HepG2 (cell line): ENCODE measurements at regions not wholly inside any gene's neighbourhood (a gene's known extent, or its start where the extent isn't known, plus 50 kb on each side); places are given as distances from the start of the nearest gene placed in this dataset.

Experiments used
- ATAC-seq: fragments of 200-7000 bp; cut with Tn5 transposase; 3 replicates; pipeline ENCODE4 v1.9.1; 2020; ENCODE audit warnings: mild to moderate bottlenecking, moderate library complexity
- BruUV-seq: library from RNA; stranded (reverse); fragments of 400-500 nt; replicated peaks from 2 replicates; lab custom pipeline; 2021; lab: Mats Ljungman, UMichigan
- CTCF ChIA-PET: fragments of 300-600 bp; formaldehyde crosslinking; extraction: SDS; loops from one replicate; lab custom pipeline; 2021; ENCODE audit warnings: low total read pairs, inconsistent platforms, low intra/inter-chr PET ratio; lab: Yijun Ruan, JAX
- POLR2A ChIA-PET: fragments of 350-600 bp; sonication (Branson Sonifier 250); formaldehyde crosslinking; loops from one replicate; lab custom pipeline; 2020; ENCODE audit warnings: antibody characterized with exemption, inconsistent platforms; lab: Yijun Ruan, JAX
- DNase-seq: peaks from one replicate; pipeline ENCODE4 v3.0.0-alpha.2; 2015; ENCODE audit warnings: low spot score
- FAIRE-seq: peaks from 3 replicates; lab custom pipeline; 2011; peaks lifted over from hg19 to GRCh38; lab: Jason Lieb, UNC
- H2AFZ ChIP-seq: one replicate; pipeline ENCODE4 v1.6.1; 2011; ENCODE audit warnings: low read length, inconsistent platforms
- H3K27ac ChIP-seq: fragments of 300-600 bp; 3 replicates; pipeline ENCODE4 v1.8.0; 2011; ENCODE audit warnings: mixed run types, mild to moderate bottlenecking, mixed read lengths, low read length, inconsistent platforms; ENCODE audit not compliant: insufficient read depth; ENCODE audit errors: extremely low read length
- H3K27me3 ChIP-seq, 2 experiments: fragments of 200-600 bp in 1 of 2; 2 replicates in 1 of 2; 3 replicates in 1 of 2; pipeline versions ENCODE4 v1.6.0 to v1.8.0; 2011; ENCODE audit warnings: low read length in 2 of 2, mild to moderate bottlenecking in 2 of 2, moderate library complexity in 2 of 2, inconsistent platforms in 1 of 2; ENCODE audit not compliant: insufficient read depth in 2 of 2, control insufficient read depth in 1 of 2
- H3K36me3 ChIP-seq, 2 experiments: fragments of 200-600 bp in 1 of 2; replicated peaks in 1 of 2; 2 replicates in 1 of 2; 3 replicates in 1 of 2; pipeline versions ENCODE4 v1.5.1 to v1.8.0; 2011; ENCODE audit warnings: low read length in 2 of 2, inconsistent platforms in 1 of 2; ENCODE audit not compliant: insufficient read depth in 2 of 2, control insufficient read depth in 1 of 2
- H3K4me1 ChIP-seq: 2 replicates; pipeline ENCODE4 v1.5.1; 2012; ENCODE audit warnings: low read length, inconsistent platforms; ENCODE audit not compliant: insufficient read depth
- H3K4me2 ChIP-seq: 2 replicates; pipeline ENCODE4 v1.6.0; 2011; ENCODE audit warnings: low read depth, low read length, inconsistent platforms
- H3K4me3 ChIP-seq, 3 experiments: fragments of 200-600 bp in 1 of 3; sonication (generic), shearing (Covaris generic) in 1 of 3; replicated peaks in 1 of 3; 2 replicates each; pipeline ENCODE4 v1.5.1; 2011 to 2016; ENCODE audit warnings: low read length in 3 of 3, inconsistent platforms in 2 of 3, low read depth in 2 of 3, mild to moderate bottlenecking in 2 of 3, control low read depth in 1 of 3, mixed read lengths in 1 of 3; ENCODE audit not compliant: insufficient read depth in 1 of 3
- H3K79me2 ChIP-seq: one replicate; pipeline ENCODE4 v1.6.1; 2011; ENCODE audit warnings: low read length, inconsistent platforms; ENCODE audit not compliant: insufficient read depth
- H3K9ac ChIP-seq: 2 replicates; pipeline ENCODE4 v1.6.0; 2011; ENCODE audit warnings: mild to moderate bottlenecking, low read depth, low read length, inconsistent platforms; ENCODE audit not compliant: insufficient read depth
- H3K9me3 ChIP-seq: 2 replicates; pipeline ENCODE4 v1.5.1; 2012; ENCODE audit warnings: mild to moderate bottlenecking, low read length
- H4K20me1 ChIP-seq: 2 replicates; pipeline ENCODE4 v1.6.0; 2011; ENCODE audit warnings: inconsistent platforms, mild to moderate bottlenecking, low read length, moderate library complexity; ENCODE audit not compliant: insufficient read depth
- ESRRA ChIP-seq: sonication (generic); formaldehyde crosslinking; IDR thresholded peaks from 2 replicates; pipeline ENCODE4 v1.5.1; 2020; ENCODE audit warnings: mild to moderate bottlenecking, low read depth, missing genetic modification reagents
- GFI1 ChIP-seq: sonication (generic); formaldehyde crosslinking; IDR thresholded peaks from 2 replicates; pipeline ENCODE4 v1.5.0; 2020; ENCODE audit warnings: missing genetic modification reagents, mild to moderate bottlenecking, borderline replicate concordance
- GTF2F1 ChIP-seq: fragments of 150-350 bp; IDR thresholded peaks from 2 replicates; pipeline ENCODE4 v1.6.1; 2014; ENCODE audit warnings: low read length
- MEIS1 ChIP-seq: sonication (generic); formaldehyde crosslinking; IDR thresholded peaks from 2 replicates; pipeline ENCODE4 v1.9.0; 2021; ENCODE audit warnings: mild to moderate bottlenecking, missing genetic modification reagents, moderate library complexity, borderline replicate concordance
- RARA ChIP-seq: IDR thresholded peaks from 2 replicates; pipeline ENCODE4 v1.6.1; 2016; ENCODE audit warnings: missing genetic modification reagents, missing compliant biosample characterization
- TOPORS ChIP-seq: sonication (generic); formaldehyde crosslinking; IDR thresholded peaks from 2 replicates; pipeline ENCODE4 v1.8.0; 2023; ENCODE audit warnings: mild to moderate bottlenecking, missing genetic modification reagents
- ZC3H4 ChIP-seq: sonication (generic); formaldehyde crosslinking; IDR thresholded peaks from 2 replicates; pipeline ENCODE4 v1.4.0; 2020; ENCODE audit warnings: missing genetic modification reagents, borderline replicate concordance
- ZNF205 ChIP-seq: IDR thresholded peaks from 2 replicates; pipeline ENCODE4 v1.6.1; 2018; ENCODE audit warnings: missing biosample characterization, missing genetic modification reagents
- ZNF230 ChIP-seq: sonication (generic); formaldehyde crosslinking; IDR thresholded peaks from 2 replicates; pipeline ENCODE4 v1.4.0; 2020; ENCODE audit warnings: mild to moderate bottlenecking, missing genetic modification reagents
- ZNF431 ChIP-seq: sonication (generic); formaldehyde crosslinking; IDR thresholded peaks from 2 replicates; pipeline ENCODE4 v1.9.0; 2022; ENCODE audit warnings: missing genetic modification reagents, low read depth, mild to moderate bottlenecking, borderline replicate concordance
- ZNF546 ChIP-seq: sonication (generic); formaldehyde crosslinking; conservative IDR thresholded peaks from 2 replicates; pipeline ENCODE4 v1.8.1; 2023; ENCODE audit warnings: mild to moderate bottlenecking, missing genetic modification reagents
- WGBS: methylation state at CpG from one replicate; pipeline ENCODE4 v1.1.6; 2017; ENCODE audit warnings: low lambda C conversion rate; 5-methylcytosine and 5-hydroxymethylcytosine counted together
- in situ Hi-C: cut with HindIII; loops from 2 replicates; pipeline ENCODE4 v1.10.0; 2017; ENCODE audit warnings: low pct_unique_long_range_greater_than_20kb; ENCODE audit not compliant: extremely low pct_ligation_motif_present
- intact Hi-C: fragments of 100-400 bp; cut with micrococcal nuclease; formaldehyde crosslinking; loops from one replicate; pipeline ENCODE4 v1.10.0; 2022; ENCODE audit not compliant: unreplicated experiment
- TF ChIP-seq, protein P1 (sequence below): sonication (generic); formaldehyde crosslinking; IDR thresholded peaks from 2 replicates; pipeline ENCODE4 v1.4.0; 2020; ENCODE audit warnings: missing genetic modification reagents, low read depth, mild to moderate bottlenecking, borderline replicate concordance
- TF ChIP-seq, protein P2 (sequence below): IDR thresholded peaks from 2 replicates; pipeline ENCODE4 v1.6.1; 2016
- TF ChIP-seq, protein P3 (sequence below): sonication (generic); formaldehyde crosslinking; IDR thresholded peaks from 2 replicates; pipeline ENCODE4 v1.4.0; 2020; ENCODE audit warnings: missing genetic modification reagents
- TF ChIP-seq, protein P4 (sequence below): sonication (generic); formaldehyde crosslinking; IDR thresholded peaks from 2 replicates; pipeline ENCODE4 v1.5.1; 2020; ENCODE audit warnings: missing genetic modification reagents, mild to moderate bottlenecking, borderline replicate concordance

DNA sequence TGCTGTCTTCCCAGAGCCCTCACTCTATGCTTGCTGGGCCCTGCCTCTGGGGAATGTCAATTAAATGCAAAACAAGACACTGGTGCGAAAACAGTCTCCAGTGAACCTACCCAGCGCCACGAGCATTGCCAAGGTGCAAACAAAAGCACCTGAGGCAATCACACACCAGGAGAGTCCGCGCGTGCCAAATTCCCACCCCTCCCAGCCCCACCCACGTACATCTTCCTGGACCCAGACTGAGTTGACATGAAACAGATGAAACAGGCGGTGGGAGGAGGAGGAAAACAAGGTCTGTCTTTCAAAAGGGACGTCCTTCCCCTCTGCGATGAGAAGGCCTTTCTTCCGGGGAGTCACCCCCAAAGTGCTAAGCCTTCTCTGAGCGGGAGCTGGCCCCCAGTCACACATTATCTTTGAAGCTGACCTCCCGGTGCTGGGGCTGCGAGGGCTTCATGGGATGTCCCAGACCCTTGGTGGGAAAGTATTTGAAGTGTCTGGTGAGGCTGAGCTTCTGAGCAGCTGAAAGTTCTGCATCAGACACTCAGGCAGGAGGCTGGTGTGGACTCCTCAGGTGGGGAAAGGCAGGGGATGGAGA lies 200.4 kb downstream of the AXIN2 start:
- Histone ChIP-seq H3K9ac (no peak overlapping the region), H3K4me3 (no peak overlapping the region), H3K4me2 (no peak overlapping the region), H3K36me3 (no peaks in the 10 kb centered on the region), H2AFZ (no peak overlapping the region), H3K4me1 (no peaks in the 10 kb centered on the region), H3K27me3 (peaks cover 2 to 41% of the 10 kb centered on the region in 2 experiments), H4K20me1 (no peaks in the 10 kb centered on the region), H3K27ac (no peak overlapping the region), H3K9me3 (no peaks in the 10 kb centered on the region), H3K79me2 (no peaks in the 10 kb centered on the region)
- DNase-seq: no peak
- WGBS: 24% methylated on average over 14 of the region's 14 CpGs
- BruUV-seq: no TSS peak
- ChIA-PET CTCF (no interaction called here), POLR2A (no interaction called here)
- no peak; the same call in 2 of the 3 replicates for ATAC-seq
- TF ChIP-seq ZNF431 (CRISPR knock-in tag) (no peak), ZC3H4 (CRISPR knock-in tag) (no peak), RARA (CRISPR knock-in tag) (no peak), ESRRA (CRISPR knock-in tag) (no peak), ZNF546 (CRISPR knock-in tag) (no peak), MEIS1 (CRISPR knock-in tag) (no peak), GTF2F1 (no peak), GFI1 (CRISPR knock-in tag) (no peak), TOPORS (CRISPR knock-in tag) (no peak), ZNF230 (CRISPR knock-in tag) (no peak), ZNF205 (CRISPR knock-in tag) (no peak)
- TF ChIP-seq, protein P1, sequence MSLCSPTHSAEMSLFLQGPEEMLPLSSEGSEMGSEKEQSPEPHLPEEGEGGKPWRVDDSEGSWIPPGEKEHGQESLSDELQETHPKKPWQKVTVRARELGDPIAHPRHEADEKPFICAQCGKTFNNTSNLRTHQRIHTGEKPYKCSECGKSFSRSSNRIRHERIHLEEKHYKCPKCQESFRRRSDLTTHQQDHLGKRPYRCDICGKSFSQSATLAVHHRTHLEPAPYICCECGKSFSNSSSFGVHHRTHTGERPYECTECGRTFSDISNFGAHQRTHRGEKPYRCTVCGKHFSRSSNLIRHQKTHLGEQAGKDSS (CRISPR knock-in tag): no peak
- TF ChIP-seq, protein P2, sequence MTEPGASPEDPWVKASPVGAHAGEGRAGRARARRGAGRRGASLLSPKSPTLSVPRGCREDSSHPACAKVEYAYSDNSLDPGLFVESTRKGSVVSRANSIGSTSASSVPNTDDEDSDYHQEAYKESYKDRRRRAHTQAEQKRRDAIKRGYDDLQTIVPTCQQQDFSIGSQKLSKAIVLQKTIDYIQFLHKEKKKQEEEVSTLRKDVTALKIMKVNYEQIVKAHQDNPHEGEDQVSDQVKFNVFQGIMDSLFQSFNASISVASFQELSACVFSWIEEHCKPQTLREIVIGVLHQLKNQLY (CRISPR knock-in tag): no peak
- TF ChIP-seq, protein P3, sequence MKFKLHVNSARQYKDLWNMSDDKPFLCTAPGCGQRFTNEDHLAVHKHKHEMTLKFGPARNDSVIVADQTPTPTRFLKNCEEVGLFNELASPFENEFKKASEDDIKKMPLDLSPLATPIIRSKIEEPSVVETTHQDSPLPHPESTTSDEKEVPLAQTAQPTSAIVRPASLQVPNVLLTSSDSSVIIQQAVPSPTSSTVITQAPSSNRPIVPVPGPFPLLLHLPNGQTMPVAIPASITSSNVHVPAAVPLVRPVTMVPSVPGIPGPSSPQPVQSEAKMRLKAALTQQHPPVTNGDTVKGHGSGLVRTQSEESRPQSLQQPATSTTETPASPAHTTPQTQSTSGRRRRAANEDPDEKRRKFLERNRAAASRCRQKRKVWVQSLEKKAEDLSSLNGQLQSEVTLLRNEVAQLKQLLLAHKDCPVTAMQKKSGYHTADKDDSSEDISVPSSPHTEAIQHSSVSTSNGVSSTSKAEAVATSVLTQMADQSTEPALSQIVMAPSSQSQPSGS (CRISPR knock-in tag): no peak
- TF ChIP-seq, protein P4, sequence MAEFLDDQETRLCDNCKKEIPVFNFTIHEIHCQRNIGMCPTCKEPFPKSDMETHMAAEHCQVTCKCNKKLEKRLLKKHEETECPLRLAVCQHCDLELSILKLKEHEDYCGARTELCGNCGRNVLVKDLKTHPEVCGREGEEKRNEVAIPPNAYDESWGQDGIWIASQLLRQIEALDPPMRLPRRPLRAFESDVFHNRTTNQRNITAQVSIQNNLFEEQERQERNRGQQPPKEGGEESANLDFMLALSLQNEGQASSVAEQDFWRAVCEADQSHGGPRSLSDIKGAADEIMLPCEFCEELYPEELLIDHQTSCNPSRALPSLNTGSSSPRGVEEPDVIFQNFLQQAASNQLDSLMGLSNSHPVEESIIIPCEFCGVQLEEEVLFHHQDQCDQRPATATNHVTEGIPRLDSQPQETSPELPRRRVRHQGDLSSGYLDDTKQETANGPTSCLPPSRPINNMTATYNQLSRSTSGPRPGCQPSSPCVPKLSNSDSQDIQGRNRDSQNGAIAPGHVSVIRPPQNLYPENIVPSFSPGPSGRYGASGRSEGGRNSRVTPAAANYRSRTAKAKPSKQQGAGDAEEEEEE (CRISPR knock-in tag): no peak
- intact Hi-C loops (no loop called here), in situ Hi-C loops (no loop called here)
- FAIRE-seq: no peak
